HG03280 (cell line): ENCODE measurements at regions not wholly inside any gene's neighbourhood (a gene's known extent, or its start where the extent isn't known, plus 50 kb on each side); places are given as distances from the start of the nearest gene placed in this dataset.
"Not testable (repeated sequence)": the region's sequence is repeated elsewhere in the genome, so short reads cannot be mapped to it uniquely, and the experiment has no call there.

Experiments
- ATAC-seq: cut with Tn5 transposase; IDR thresholded peaks from one replicate; pipeline ENCODE4 v1.9.1; 2021; ENCODE audit warnings: mild to moderate bottlenecking, moderate library complexity; ENCODE audit not compliant: unreplicated experiment

DNA sequence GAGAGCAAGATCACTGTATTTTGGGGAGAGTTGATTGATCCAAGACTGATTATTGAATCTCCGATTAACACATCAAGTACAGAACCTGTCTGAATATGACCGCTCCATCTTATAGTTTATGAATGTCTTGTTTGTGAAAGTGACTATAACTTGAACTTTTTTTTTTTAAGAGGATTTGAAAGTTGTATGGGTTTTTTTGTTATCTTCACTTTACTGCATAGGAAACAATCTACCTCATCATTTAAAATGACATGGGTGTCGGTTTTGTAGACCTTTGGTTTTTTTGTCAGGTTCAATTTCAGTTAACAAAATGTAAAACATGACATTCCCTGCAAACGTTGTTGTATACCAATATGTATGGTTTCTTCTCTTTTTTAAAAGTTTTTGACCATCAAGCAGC is 103.0 kb upstream of the NUDT6 start:
- ATAC-seq = no peak

DNA sequence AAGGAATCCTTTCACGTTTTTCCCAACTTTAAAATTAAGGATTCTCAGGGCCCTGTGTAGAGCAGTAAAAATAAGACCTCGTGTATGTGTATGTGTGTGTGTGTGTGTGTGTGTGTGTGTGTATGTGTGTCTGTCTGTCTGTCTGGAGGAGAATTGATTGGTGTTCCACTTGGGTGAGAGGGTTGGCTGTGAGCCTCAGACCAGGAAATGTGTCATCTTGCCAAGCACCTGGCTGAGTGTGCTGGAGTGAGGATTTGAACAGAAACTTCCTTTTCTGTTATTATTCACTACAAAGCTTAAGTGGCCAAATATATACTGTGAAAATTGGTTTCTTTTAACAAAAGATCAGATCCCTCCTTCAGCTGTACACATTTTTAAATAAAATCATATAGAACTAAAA is 103.6 kb upstream of the NUDT6 start:
- ATAC-seq = not testable (repeated sequence)

DNA sequence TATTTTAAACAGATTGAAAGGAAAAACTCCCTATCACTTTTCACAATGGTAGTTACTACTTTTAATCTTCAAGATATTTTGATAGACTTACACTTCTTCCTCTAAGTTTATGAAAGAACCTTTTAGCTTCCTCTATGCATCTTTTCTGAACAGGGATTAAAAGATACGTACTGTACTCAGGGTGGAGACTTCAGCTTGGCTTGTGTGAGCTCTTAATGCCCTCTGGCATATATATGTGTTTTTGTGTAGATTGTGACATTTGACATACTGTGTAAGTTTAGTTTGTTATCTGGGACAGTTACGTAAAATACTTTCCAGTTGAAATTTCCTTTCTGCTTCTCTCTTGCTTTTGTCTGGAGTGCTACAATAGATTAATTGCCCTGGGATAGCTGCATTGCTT is 109.3 kb upstream of the NUDT6 start:
- ATAC-seq = no peak

DNA sequence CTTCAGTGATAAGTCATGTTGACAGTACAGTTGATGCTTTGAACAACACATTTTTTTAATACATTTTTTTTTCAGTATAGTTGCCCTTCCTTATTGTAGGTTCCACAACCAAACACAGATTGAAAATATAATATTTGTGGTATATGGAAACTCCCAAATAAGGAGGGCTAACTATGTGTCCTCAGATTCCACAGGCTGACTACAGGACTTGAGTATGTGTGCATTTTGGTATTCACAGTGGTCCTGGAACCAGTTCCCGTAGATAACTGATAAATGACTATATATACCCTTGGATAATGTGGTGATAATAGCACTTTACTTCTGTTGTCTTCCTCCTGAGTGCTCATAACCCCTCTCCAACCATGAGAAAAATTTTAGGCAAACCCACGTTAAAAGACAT is 111.6 kb upstream of the NUDT6 start:
- ATAC-seq = no peak

DNA sequence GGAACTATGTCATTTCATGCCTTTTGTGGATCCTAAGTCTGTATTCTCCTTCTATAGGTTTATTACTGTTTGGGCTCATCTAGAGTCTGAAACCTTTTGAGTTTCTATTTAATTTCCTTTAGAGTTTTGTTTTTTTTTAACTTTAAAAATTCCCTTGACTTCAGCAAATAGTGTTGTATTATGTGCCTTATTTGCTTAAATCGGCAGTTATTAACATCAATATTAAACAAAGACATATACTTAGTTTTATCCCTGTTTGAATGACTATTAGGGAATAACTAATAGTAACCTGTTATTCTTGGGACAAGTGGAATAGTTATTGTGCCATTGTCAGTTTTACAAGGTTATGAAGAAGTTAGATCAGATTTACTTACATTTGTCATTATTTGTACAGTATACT is 112.8 kb upstream of the NUDT6 start:
- ATAC-seq = no peak

DNA sequence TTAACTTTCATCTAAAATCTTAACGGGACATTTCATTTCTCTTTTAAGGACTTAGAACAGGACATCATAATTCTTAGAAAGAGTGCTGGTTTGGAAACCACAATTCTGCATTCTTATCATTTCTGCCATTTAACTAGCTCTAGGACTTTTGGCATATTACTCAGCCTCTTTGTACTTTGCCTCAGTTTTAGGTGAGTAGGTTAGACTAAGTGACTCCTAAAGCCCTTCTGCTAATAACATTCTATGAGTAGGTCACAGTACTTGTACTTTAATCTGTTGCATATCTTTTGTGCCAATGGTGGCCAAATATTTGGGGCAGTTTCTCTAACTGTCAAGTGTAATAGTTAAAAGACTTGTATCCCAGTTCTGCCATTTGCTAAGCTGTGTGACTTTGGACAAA is 115.4 kb upstream of the NUDT6 start:
- no peak for ATAC-seq

DNA sequence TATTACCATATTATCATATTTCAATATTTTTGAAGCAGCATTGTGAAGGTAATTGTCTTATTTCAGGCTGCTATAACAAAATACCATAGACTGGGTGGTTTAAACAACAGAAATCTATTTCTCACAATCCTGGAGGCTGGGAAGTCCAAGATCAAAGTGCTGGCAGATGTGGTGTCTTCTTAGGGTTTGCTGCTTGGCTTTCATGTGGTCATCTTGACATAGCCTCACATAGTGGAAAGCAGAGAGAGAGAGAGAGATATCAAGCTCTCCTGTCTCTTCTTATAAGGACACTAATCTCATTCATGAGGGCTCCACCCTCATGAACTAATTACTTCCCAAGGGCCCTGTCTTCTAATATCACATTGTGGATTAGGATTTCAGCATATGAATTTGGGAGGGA is 119.7 kb upstream of the NUDT6 start:
- no peak for ATAC-seq

DNA sequence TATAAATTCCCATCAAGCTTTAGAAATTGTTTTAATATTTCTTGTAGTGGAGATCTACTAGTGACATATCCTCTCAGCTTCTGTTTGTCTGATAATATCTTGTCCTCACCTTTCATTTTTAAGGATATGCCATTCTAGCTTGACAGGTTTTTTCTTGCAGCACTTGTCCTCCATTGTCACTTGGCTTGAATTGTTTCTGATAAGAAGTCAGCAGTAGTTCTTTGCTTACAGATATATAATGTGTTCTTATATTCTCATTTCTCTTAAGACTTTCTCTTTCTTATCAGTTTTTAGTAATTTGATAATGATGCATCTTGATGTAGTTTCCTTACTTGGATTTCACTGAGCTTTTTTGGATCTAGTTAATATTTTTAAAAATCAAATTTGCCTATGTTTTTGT is 120.6 kb upstream of the NUDT6 start:
- ATAC-seq = no peak

DNA sequence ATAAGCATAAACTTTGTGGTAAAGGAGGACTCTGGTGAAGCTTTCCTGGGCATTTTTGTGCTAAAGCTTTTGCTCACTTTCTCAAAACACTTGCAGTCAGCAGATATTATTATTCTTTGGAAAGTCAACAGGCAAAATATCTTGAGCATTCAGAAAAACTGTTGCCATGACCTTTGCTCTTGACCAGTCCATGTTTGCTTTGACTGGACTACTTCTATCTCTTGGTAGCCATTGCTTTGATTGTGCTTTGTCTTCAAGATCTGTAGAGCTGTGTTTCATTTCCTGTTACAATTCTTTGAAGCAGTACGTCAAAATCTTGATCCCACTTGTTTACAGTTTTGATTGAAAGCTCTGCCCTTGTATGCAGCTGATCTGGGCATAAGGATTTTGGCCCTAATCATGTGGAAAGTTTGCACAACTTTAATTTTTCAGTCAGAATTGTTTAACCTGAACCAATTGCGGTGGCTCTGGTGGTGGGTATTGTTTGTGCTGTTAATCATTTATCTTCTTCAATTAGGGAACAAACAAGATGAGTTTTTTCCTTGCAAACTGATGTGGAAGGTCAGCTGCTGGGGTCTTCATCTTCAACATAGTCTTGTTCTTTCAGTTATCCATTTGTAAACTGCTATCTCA is 121.5 kb upstream of the NUDT6 start:
- no peak for ATAC-seq

DNA sequence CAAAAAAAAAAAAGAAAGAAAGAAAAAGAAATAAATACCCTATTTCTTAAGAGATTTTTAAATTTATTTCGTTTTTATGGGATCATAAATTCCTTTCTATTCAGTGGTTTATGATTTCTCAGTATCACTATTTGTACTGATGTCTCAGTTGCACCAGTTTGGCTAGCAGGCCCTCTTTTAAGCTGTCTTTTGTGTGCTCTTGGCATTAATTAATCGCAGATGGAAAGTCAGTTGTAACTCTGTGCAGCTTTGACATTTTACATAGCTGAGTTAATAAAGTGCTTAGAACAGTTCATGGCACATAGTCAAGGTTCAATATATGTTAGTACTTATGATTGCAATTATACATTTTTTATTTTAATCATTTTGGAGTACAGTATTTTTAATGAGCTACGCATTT is 123.7 kb upstream of the NUDT6 start:
- ATAC-seq = no peak

DNA sequence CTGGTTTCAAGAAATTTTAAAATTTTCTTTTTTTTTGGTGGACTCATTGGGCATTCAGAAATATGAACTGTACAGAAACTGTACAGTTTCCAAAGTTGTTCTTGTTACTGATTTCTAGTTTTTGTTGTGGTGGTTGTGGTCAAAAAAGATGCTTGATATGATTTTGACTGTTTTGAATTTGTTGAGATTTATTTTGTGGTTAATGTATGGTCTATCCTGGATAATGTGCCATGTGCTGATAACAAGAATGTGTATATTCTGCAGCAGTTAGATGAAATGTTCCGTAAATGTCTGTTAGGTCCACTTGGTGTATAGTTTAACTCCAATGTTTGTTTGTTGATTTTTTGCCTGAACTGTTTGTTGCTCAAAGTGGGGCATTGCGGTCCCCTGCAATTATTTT is 127.6 kb upstream of the NUDT6 start:
- no peak for ATAC-seq

DNA sequence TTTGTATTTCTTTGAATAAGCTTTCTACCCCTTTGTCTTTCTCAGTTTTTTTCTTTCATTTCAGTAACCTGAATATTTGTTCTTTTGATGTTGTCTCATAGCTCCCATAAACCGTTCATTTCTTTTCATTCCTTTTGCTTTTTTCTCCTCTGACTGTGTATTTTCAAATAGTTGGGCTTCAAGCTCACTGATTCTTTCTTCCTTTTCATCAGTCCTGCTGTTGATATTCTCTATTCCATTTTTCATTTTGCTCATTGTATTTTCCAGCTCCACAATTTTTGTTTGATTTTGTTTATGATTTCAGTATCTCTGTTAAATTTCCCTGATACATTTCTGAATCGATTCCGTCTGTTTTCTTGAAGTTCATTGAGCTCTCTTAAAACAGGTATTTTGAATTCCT is 129.6 kb upstream of the NUDT6 start:
- no peak for ATAC-seq

DNA sequence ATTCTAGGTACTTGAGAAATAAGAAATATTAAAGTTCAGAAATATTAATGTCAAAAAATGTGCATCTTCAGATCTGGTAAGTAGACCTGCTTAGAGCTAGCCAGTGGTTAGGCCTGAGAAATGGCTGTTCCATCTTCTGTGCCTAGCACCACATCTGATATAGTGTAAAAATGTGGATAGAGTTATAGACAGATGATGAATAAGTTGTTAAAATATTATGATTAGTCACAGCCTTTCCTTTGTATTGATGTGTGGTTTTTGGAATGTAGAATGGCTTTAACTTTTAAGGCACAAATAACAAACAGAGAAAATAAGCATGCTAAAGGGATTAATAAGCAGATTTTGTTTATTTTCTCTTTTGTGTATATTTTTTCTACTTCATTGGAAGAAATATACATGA is 133.5 kb upstream of the NUDT6 start:
- no peak for ATAC-seq

DNA sequence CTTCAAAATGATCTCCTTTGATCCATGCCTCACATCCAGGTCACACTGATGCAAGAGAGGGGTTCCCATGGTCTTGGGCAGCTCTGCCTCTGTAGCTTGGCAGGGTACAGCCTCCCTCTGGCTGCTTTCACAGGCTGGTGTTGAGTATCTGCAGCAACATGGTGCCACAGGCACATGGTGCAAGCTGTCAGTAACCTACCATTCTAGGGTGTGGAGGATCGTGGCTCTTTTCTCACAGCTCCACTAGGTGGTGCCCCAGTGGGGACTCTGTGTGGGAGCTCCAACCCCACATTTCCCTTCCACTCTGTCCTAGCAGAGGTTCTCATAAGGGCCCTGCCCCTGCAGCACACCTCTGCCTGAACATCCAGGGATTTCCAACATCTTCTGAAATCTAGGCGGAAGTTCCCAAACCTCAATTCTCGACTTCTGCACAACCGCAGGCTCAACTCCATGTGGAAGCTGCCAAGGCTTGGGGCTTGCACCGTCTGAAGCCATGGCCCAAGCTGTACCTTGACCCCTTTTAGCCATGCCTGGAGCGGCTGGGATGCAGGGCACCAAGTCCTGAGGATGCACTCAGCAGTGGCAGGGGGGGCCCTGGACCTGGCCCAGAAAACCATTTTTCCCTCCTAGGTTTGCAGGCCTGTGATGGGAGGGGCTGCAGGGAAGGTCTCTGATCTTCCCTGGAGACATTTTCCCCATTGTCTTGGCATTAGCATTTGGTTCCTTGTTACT is 137.8 kb upstream of the NUDT6 start:
- no peak for ATAC-seq

DNA sequence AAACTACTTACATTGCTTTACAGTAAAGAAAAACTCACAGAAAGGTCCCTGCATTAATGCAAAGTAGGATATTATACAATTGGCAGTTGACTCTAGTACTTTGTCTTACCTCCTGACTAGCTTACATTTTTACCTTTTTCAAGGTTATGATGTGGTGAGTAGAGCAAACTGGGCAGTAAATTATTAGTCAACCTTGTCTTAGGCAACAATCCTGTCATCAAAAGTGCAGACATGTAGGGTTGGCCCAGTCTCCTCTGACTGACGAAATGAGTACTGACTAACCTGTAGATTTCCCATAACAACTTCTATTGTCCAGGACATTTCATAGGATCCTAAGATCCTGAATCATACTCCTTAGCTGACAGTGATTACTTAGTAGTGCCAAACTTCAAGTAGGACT is 142.0 kb upstream of the NUDT6 start:
- ATAC-seq = no peak

DNA sequence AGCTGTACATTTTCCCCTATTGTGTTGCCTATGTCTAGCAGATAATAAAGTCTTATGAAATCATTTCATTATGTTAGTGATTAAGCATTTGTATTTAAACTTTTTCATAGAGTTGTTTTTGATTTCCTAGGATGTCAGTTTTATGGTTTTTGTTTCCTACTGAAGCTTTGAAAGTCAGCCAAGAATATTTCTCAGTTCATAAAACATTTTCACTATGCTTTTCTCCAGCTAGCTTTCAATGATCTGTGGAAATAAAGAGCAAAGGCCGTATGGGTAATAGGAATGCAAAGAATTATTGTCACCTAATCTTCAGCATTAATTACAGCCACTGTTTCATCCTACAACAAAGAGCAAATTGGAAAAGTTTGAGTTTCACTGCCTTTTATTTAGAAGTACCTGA is 145.7 kb upstream of the NUDT6 start:
- no peak for ATAC-seq

DNA sequence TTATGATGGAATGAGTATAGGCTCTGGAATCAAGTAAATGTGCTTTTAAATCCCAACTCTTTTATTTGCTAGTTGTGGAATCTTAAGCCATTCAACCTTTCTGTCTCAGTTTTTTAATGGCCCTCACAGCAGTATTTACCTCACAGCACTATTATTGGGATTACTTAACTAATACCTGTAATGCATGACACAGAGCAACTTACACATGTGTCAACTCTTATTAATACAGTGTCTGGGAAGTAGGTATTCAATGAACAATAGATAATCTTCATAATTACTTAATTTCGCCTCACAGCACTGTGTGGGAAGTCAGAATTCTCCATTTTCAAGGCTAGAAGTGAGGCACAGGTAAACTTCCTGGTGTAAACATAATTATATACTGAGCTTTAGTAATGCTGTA is 149.7 kb upstream of the NUDT6 start:
- no peak for ATAC-seq

DNA sequence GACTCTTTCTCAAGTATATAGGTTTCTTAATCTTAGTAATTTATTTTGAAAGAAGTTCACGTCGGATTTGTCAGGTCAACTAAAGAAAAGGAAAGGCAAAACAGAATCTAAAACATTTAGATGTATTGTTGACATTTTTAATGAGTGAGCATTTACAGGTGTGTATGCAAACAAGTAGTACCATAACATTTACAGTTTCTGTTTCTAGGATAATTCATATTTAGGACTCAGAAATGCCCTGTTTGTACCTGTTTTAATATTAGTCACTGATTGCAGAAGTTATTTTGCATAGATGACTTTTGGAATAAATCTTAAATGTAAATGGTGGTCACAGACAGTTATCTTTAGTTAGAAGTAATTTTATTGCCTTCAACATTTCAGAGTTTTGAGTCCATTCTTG is 151.3 kb upstream of the NUDT6 start:
- ATAC-seq = peak; percentile 50

DNA sequence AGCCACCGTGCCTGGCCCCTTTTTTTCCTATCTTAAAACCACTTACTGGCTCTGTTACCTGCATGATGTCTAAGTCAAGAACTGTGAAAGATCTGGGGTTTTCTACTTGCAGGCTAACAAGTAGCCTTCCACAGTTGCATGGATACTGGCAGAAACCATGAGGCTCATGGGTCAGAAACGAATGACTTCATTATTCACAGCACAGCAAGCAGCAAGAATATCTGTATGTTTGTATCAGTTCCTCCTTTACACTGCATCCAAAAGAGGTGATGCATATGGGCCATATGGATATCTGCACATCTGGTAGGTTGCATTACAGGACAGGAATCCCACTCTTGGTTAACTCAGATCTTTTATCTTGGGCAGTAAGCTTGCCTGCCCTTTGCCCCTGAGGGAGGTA is 154.9 kb upstream of the NUDT6 start:
- ATAC-seq = no peak

DNA sequence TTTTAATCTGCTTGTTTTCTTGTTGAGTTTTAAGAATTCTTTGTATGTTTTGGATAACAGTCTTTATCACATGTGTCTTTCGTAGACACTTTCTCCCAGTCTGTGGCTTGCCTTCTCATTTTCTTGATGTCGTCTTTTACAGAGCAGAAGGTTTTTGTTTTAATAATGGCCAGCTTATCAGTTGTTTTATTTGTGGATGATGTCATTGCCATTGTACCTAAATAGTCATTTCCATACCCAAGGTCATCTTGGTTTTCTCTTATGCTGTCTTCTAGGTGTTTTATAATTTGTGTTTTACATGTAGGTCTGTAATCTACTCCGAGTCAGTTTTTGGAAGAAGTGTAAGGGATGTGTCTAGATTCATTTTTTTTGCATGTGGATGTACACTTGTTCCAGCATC is 159.6 kb upstream of the NUDT6 start:
- ATAC-seq = no peak

DNA sequence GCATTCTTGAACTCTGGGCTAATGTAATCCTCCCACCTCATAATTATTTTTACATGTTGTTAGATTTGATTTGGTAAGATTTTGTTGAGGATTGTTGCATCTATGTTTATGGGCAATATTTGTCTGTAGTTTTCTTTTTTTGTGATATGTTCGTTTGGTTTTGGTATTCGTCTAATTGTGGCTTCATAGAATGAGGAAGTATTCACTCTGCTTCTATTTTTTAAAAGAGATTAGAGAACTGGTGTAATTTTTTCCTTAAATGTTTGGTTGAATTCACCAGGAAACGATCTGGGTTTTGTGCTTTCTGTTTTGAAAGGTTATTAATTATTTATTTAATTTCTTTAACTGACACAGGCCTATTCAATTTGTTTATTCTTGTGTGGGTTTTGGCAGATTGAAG is 161.2 kb upstream of the NUDT6 start:
- ATAC-seq = no peak

DNA sequence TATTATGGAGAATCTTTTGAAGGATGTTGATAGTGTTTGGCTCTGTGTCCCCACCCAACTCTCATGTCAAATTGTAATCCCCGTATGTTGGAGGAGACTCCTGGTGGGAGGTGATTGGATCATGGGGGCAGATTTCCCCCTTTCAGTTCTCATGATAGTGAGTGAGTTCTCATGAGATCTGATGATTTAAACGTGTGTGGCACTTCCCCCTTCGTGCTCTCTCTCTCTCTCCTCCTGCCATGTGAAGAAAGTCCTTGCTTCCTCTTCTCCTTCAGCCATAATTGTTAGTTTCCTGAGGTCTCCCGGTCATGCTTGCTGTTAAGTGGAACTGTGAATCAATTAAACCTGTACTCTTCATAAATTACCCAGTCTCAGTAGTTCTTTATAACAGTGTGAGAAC is 166.1 kb upstream of the NUDT6 start:
- ATAC-seq = no peak

DNA sequence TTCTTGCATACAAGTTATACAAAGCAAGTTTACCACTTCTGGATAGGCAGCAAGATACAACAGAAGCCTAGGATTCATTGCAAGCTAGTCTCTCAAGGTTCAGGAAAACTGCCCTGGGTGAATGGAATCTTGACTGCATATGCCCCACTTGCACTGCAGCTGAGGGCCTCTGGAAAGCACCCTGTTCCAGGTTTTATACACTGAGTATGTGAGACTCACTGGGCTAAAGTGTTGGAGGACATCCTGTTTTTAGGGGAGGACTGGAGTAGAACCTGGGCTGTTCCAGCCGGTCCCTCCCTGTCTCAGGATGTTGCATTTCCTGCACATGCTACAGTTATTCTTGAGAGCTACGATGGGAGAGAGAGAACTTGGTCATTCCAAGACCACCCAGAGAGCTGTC is 168.5 kb upstream of the NUDT6 start:
- ATAC-seq = no peak
